SIG-M5 (cell line): ENCODE measurements at regions not wholly inside any gene's neighbourhood (a gene's known extent, or its start where the extent isn't known, plus 50 kb on each side); places are given as distances from the start of the nearest gene placed in this dataset.
"Not testable (repeated sequence)": the region's sequence is repeated elsewhere in the genome, so short reads cannot be mapped to it uniquely, and the experiment has no call there.

Experiments used
- DNase-seq: peaks from one replicate; lab custom pipeline; 2025; lab: John Stamatoyannopoulos, UW

DNA sequence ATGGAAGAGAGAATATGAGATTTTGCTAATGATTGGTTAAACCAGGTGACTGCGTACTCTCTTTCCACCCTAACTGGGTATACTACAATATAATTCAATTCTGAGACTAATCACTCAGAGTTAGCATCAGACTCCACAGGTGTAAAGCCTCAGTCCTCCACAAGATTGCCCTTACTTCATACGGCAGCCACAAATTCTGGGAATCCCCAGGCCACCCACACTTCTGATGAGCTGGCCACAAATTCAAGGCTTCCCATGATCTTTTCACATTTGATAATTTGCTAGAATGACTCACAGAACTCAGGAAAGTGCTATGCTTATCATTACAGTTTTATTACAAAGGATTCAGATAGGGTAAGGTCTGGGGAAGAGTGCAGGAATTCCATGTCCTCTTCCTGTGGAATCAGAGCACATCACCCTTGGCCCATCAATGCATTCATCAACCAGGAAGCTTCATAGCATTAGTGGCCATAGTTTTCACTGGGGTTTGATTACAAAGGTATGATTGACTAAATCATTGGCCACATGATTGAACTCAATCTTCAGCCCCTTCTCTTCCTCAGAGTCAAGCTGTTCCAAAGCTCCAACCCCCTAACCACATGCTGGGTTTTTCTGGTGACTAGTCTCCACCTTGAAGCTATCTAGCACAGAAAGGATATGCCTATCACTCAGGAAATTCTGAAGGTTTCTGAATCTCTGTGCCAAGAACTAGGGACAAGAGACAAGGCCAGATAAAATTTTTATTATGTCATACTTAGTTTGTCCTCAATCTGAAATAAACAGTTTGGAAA, 131.7 kb downstream of the HHIPL2 start:
- no peak for DNase-seq

DNA sequence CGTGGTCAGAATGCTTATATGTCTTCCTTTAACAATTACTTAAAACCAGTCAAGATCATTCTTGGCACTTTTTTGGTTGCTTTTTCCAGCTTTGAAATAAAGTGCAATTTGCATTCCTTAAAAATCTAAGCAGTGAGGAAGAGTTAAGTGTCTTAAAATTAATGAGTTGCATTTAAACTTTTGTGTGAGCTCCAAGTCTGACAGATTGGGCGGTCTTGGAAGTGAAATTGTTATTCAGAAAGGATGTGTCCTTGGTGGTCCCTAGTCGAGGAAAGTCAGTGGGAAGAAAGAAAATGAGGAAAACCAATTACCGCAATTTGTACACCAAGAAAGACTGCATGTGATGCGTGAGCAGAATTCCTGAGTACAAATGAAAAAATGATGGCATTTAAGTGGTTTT, 132.5 kb downstream of the HHIPL2 start:
- no peak for DNase-seq

DNA sequence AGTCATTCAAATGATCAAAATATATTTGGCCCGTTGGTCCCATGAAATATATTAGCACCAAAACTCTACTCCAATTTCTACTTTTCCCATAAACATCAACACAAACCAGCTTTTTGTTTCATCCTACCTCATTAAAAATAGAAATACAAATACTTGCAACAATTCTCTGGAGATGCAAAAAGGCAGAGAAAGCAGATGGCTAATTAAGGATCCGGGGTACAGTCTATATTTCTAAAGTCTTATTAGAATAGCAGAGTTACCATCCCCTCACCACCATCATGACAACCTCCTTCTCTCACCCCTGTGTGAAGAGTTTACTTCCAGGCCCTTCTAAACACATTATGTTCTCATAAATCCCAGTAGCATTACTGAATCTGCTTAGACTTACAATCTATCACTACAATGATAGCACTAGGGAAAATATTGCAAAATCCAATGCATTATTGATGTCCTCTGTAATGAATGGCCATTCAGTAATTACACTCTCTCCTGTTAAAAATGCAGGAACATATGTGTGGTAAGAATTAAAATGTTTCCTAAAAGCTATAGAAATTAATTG, 133.8 kb downstream of the HHIPL2 start:
- no peak for DNase-seq

DNA sequence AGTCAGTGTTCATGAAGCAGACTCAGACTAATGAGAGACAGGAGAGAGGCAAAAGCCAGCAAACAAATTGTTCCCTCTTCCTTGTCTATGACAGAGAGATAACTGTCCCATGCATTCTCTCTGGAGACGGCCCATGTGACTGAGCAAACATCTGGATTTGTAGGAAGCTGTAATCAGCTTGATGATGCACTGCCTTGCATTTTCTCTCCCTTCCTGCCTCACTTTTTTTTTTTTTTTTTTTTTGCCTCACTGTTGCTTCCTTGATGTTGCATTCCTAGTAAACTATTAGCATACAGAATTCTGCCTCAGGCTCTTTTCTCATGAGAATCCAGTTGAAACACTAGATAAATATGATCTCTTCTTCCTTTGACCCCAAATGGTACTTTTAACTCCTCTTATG, 134.5 kb downstream of the HHIPL2 start:
- no peak for DNase-seq

DNA sequence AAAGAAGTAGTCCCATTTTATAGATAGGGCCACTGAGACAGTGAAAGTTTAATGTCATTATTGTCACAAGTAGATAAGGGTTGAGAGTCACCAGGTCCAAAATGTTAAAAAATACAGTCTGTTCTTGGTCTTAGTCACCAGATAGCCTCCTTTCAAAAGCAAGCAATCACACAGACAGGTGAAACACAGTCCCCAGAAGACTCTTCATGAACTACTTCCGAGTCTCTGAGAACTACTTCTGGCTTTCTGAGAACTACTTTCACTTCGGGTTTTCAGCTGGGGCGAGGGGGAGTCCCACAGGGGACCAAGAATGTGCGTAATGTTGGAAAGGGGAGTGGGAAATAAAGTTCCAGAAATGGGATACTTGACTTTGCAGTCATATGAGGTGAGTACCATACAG, 143.2 kb downstream of the HHIPL2 start:
- no peak for DNase-seq

DNA sequence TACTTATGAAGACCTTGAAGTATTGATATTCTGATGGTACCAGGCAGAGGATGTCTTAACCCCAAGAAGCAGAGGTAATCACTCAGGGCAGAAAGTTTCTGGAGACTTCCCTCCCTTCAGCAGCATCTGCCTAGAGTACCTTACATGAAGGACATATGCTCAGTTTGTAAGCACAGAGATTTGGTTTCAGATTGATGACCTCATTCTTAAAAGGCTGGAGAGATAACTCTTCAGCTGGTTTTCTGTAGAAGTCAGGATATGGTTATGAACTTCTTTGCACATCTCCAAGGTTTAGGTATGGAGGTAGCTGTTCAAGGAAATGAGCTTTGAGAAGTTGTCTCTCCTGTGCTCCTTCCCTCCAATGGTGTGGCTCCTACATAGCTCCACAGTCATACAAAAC, 148.7 kb downstream of the HHIPL2 start:
- no peak for DNase-seq

DNA sequence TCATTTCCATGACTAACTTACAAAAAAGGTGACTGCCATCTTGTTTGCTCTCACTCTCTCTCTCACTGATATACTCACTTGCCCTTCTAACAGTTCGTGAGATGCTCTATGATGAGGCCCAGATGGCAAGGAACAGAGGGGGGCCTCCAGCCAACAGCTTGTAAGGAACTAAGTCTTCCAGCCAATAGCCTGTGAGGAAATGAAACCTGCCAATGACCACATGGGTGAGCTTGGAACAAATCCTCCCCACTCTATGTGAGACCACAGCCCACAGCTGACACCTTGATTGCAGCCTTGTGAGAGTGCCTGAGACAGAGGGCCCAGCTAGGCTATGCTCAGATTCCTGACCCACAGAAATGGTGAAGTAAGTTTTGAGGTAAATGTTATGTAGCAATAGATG, 153.7 kb downstream of the HHIPL2 start:
- DNase-seq, result no peak

DNA sequence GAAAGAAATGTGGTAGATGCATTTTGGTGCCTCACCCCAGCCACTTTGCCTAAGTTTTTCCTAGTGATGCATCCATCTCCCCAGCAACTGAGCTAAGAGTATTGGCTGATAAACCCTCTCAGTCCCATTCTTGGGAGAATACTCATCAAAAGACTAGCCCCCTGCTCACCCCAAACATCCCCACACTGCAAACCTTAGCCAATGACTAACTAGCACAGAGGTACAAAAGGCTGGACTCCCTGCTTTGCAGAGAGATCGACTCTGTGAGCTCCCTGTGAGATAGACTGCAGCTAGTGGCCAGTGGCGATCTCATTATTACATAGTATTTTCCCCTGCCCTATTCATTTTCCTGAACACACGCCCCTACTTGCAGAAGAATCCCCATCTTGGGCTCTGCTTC, 155.3 kb downstream of the HHIPL2 start:
- no peak for DNase-seq

DNA sequence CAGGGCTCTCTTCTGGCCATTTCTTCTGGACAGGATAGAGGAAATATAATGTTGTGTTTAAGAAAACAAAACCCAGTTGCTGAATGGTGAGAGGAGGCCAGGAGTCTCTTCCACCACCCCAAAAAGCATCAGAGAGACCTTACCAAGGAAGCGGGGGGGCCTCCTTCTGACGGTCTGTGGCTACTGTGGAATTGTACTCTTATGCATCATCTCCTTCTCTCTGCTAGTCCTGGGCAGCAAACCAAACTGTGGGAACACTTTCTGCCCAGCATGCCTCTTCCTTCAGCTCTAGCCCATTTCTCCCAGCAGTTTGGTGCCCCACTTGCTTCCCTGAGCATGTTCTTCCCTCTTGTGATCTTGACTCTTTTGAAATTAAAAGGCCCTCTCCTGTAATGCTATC, 157.7 kb downstream of the HHIPL2 start:
- no peak for DNase-seq

DNA sequence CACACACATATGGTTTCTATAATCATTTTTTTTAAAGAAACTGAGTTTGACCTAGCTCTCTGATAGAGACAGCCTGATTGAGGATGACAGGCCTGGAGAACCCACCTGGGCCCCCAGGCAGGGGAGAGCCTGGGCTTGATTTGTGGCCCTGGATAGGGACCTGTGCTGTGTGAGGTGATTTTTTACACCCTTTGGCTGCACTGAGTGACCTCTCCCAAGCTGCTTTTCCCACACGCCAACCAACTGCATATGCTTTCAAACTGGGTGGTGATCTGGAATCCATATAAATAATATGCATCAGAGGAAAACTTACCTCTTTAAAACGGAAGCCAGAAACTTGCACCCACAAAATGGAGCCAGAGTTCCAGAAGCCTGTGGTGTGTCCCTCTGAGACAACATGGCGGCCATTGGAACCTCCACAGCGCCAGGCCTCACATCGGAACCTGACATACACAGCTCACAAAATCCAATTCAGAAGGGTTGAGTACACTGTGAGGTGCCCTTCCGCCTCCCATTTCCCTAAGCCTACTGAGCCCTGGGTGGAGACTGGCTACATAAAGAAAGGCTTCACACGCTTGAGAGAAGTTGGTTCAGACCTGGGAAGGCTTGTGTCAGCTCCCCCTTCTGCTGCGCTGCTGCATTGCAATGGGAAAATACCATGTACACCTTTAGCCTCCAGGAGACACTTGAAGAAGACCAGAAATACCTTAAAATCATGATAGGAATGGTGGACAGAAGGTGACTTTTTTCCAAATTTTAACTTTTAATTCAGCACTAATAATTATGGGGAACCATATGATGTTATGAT, 160.7 kb downstream of the HHIPL2 start:
- no peak for DNase-seq

DNA sequence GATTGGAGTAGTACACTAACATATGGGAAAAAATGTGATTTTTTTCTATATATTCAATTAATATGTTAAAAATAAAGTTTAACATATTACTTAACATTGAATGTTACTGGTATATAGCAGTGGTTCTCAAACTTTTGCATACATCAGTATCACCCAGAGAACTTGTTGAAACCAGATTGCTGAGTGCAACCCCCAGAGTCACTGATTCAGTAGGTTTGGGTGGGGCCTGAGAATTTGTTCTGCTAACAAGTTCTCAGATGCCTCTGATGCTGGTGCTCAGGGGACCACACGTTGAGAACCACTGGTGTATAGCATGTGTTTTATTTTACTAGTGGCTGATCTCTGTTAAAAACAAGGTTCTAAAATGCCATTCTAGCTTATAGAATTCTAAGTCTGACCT, 161.9 kb downstream of the HHIPL2 start:
- no peak for DNase-seq

DNA sequence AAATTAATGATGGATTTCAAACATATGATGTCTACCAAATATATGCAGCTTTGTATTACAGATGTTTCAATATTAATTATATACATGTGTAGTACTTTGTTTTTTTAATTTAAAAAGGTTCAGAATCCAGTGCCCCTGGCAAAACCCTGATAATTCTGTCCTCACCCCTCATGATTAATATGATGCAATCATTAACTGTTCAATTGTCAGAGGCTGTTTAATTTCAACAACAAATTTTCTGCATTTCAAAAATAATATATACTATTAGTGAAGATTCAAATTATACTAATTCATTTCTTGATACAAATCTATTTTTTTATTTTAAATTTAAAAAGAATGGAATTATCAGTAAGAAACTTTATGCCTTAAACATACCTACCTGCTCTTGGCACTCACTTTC, 162.6 kb downstream of the HHIPL2 start:
- no peak for DNase-seq

DNA sequence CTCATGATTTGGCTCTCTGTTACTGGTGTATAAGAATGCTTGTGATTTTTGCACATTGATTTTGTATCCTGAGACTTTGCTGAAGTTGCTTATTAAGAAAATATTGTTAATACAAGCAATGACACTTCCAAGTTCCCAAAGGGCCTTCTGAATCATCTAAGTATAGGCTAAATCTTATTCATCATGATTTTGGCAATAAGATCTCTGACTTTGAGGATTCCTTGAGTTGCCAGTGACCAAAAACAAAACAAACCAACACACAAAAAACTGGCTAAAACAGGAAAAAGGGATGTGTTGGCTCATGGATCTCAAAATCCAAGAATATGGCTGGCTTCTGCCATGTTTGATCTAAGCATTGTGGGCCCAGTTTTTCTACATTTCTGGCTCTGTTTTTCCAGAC, 163.4 kb downstream of the HHIPL2 start:
- no peak for DNase-seq

DNA sequence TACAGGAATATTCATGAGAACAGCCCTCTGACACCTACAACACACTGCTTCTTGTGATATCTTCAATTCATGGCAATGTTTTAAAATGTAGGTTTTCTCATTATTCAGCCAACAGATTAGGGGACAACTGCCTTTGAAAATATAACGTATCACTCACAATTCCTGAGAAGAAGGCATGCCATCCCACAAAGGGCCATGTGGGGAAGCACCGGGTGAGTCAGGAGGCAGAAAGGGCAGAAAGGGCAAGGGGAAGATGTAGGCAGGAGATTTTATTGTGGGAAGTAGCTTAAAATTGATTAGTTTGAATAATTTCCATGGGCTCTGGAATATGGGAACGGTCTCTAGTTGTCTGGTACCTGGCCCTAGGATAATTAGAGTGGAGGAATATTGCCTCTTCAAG, 165.7 kb downstream of the HHIPL2 start:
- DNase-seq, result no peak

DNA sequence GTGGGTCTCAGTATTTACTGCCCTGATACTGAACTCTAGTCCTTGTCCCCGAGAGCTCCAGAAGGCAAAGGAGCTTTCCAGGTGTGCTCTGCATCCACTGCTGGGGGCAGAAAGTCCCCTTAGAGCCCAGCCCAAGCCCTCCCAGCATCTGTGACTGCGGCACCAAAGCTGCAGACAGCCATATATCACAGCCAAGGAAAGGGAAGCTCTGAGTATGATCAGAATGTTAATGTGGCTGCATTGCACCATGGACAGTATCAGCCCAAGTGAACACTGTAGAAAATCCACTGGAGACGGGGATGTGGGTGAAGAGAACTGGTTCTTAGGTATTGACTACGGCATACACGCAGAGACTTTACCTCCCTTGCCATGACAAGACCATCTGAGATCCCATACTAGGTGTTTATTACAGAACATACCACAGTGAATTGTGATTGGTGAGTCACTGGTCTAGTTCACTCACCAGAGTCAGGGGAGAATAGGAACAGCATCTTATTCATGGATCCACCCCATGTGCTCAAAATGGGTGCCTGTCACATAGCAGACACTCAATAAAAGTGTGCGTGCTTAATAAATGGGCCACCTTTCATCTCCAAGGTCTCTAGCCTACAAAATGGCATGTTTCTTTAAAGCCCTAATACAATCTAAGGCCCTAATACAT, 170.3 kb downstream of the HHIPL2 start:
- DNase-seq, result no peak

DNA sequence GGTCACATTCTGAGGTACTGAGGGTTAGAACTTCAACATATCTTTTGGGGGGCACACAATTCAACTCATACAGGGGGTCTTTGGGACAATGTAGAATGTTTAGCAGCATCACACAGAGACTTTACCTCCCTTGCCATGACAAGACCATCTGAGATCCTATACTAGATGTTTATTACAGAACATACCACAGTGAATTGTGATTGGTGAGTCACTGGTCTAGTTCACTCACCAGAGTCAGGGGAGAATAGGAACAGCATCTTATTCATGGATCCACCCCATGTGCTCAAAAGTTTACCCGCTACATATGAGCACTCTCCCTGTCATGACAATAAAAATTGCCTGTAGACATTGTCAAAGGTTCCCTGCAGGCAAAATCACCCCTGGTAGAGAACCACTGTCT, 171.1 kb downstream of the HHIPL2 start:
- DNase-seq, result not testable (repeated sequence)

DNA sequence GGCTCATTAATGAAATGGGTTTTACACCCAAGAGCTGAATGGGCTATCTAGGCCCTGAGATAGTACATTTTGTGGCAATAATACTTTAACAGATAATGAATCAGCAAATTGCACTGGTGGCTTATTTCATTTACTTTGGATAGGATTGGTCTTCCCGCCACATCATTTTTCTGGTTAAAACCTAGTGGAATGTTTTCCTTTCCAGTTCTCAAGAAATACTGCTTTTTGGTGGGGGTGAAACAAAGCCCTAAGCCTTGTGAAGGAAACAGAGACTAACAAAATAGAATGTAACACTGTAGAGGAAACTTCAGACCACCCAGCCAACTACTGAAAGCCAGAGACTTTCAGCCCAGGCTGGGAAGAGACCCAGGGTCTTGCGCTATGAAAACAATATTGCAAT, 172.2 kb downstream of the HHIPL2 start:
- no peak for DNase-seq

DNA sequence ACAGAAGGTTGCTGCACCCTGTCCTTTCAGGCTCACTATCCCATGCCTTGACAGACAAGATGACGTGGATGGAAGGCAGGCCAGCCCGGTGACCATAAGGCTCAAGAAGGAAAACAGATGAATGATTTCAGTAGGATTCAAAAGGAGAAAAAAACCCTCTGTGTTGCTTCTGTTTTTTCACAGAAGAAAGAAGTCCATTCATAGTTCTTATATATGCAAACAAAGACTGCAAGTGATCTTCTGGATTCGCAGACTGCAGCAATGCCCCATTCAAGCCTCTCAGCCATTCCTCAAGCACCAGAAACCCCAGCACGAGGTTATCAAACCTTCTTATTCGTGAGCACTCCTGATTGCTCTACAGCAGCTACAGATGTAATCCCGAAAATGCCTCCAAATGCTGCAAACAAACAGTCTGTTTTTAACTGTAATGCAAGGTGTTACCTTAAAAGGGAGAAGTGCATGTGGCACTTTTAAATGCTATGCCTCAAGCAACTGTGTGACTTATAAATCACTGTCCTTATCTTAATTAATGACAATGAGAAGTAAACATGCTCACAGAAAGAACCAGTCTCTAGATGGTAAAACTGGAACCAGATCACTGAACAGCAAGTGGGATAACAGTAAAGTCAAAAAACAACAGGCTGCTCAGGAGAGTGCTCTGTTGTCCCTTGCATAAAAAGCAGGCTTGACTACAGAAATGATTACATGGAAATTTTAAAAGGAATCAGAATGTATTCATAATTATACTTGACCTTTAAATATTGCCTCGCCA, 173.9 kb downstream of the HHIPL2 start:
- no peak for DNase-seq

DNA sequence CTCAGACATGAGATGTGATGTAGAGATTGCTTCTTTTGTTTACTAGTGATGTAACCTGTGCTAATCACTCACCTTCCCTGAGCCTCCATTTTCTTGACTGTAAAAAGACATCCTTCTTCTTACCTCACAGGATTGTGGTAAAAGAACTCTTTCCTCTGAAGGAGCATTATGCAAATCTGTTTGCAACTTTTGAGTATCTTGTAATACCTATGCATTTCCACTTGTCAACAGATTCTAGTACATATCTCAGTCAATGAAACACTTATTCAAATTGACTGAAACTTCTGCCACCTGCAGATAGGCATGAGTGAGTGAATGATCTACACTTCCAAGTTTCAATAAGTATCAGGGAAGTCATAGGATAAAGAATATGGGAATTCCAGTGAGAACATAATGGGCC, 174.7 kb downstream of the HHIPL2 start:
- DNase-seq, result no peak

DNA sequence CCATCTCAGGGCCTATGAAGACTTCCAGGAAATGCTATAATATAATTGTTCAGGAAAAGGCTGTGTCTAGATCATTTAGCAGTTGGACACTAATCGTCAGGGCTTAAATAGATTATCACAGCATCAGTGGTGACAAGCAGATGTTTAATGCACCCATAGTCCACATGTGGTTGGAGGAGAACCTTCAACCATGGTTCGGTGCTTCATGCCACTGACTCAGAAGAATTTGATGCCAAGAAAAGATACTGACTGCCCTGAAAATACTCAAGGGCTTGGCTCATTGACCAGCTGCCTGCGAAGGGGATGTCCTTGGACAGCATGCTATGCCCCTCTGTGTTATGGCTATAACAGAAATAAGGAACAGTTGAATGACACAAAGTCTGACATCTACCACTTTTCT, 175.7 kb downstream of the HHIPL2 start:
- DNase-seq, result no peak

DNA sequence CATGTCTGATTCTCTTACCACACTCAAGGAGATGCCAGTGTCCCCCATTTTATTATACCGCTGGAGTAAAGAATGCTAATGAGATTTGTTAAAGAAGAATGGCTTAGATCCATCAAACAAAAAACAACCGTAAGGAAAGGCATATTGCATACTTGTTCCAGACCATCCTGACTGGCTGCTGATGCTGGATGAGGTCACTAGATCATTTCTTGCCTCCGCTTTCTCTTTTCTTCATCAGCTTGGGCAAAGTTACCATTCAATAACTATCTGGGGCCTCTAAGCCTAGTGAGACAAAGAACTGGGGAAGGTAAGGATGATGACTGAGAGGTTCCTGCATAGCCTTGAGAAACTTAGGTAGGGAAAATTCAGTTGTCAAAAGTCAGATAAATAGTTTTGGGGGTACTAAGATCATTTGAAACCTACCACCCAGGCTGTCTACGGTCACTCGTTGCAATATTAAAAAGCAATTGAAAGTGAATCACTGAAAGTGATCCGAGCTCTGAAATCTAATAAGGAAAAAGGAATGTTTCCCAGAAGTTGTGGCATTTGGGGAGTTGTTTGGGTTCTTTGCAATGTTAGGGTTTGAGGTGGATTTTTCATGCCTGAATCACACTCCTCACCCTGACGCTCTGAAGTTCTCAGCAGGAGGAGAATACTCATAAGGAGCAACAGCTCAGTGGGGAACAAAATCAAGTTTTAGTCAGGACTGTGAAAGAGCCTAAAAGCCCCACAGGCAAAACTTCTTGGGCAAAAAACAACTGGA, 176.8 kb downstream of the HHIPL2 start:
- DNase-seq, result no peak
